Panc1 (cell line): ENCODE measurements at regions not wholly inside any gene's neighbourhood (a gene's known extent, or its start where the extent isn't known, plus 50 kb on each side); places are given as distances from the start of the nearest gene placed in this dataset.

ENCODE experiments used
- ATAC-seq: fragments of 200-7000 bp; cut with Tn5 transposase; 2 replicates; pipeline ENCODE4 v1.9.1; 2020; ENCODE audit warnings: mild to moderate bottlenecking, moderate library complexity
- BruUV-seq: library from RNA; stranded (reverse); fragments of 400-500 nt; replicated peaks from 2 replicates; lab custom pipeline; 2021; lab: Mats Ljungman, UMichigan
- CTCF ChIA-PET: fragments of 300-600 bp; sonication (Branson Sonifier 250); formaldehyde crosslinking; loops from one replicate; lab custom pipeline; 2022; ENCODE audit warnings: antibody characterized with exemption; lab: Charles Lee
- POLR2A ChIA-PET: fragments of 300-600 bp; sonication (Branson Sonifier 250); formaldehyde crosslinking; loops from one replicate; lab custom pipeline; 2022; ENCODE audit warnings: antibody characterized with exemption; lab: Charles Lee
- DNase-seq: peaks from one replicate; pipeline ENCODE4 v3.0.0-alpha.2; 2010; ENCODE audit warnings: low read depth, low spot score
- H3K27ac ChIP-seq: 2 replicates; pipeline ENCODE4 v1.5.1; 2011; ENCODE audit warnings: mild to moderate bottlenecking, low read length, inconsistent platforms
- H3K27me3 ChIP-seq: fragments of 200-500 bp; sonication (Bioruptor generic); 2 replicates; pipeline ENCODE4 v1.6.0; 2014; ENCODE audit warnings: low read length, inconsistent platforms; ENCODE audit not compliant: control insufficient read depth, insufficient read depth
- H3K36me3 ChIP-seq: fragments of 200-500 bp; sonication (Bioruptor generic); 2 replicates; pipeline ENCODE4 v1.5.1; 2014; ENCODE audit warnings: inconsistent platforms, mild to moderate bottlenecking, low read length, moderate library complexity; ENCODE audit not compliant: control insufficient read depth, insufficient read depth
- H3K4me1 ChIP-seq: 2 replicates; pipeline ENCODE4 v1.5.1; 2011; ENCODE audit warnings: inconsistent platforms, mild to moderate bottlenecking, low read length, moderate library complexity; ENCODE audit not compliant: control insufficient read depth, insufficient read depth
- H3K4me3 ChIP-seq, 2 experiments: 2 replicates each; pipeline ENCODE4 v1.5.1; 2011 to 2012; ENCODE audit warnings: low read depth in 2 of 2, low read length in 2 of 2, mild to moderate bottlenecking in 2 of 2, inconsistent platforms in 1 of 2, moderate library complexity in 1 of 2
- H3K9me3 ChIP-seq: fragments of 200-500 bp; sonication (Bioruptor generic); 2 replicates; pipeline ENCODE4 v1.5.1; 2014; ENCODE audit warnings: low read depth, mild to moderate bottlenecking, inconsistent platforms, low read length, moderate library complexity; ENCODE audit not compliant: control insufficient read depth, insufficient read depth
- POLR2AphosphoS5 ChIP-seq: IDR thresholded peaks from 2 replicates; pipeline ENCODE4 v1.6.1; 2012; ENCODE audit warnings: mild to moderate bottlenecking, low read depth, low read length, moderate library complexity
- SIN3A ChIP-seq: IDR thresholded peaks from 2 replicates; pipeline ENCODE4 v1.6.1; 2012; ENCODE audit warnings: low read depth, mild to moderate bottlenecking, low read length, moderate library complexity, borderline replicate concordance; ENCODE audit not compliant: insufficient read depth
- TCF7L2 ChIP-seq: IDR thresholded peaks from 2 replicates; pipeline ENCODE4 v1.6.1; 2011; ENCODE audit warnings: mild to moderate bottlenecking, low read depth, low read length, inconsistent platforms
- in situ Hi-C: cut with HindIII; loops from 2 replicates; pipeline ENCODE4 v1.10.0; 2016; ENCODE audit warnings: low sequenced_read_pairs, low pct_unique_long_range_greater_than_20kb
- intact Hi-C: fragments of 100-400 bp; cut with micrococcal nuclease; formaldehyde crosslinking; loops from one replicate; pipeline ENCODE4 v1.10.0; 2022; ENCODE audit not compliant: unreplicated experiment
- TF ChIP-seq, protein P1 (sequence below): fragments of 450-650 bp; IDR thresholded peaks from 2 replicates; pipeline ENCODE4 v1.5.1; 2017; ENCODE audit warnings: mild to moderate bottlenecking
- TF ChIP-seq, protein P2 (sequence below), 2 experiments: IDR thresholded peaks; 2 replicates each; pipeline ENCODE4 v1.6.1; 2011 to 2012; ENCODE audit warnings: low read depth in 2 of 2, control low read depth in 1 of 2, low read length in 1 of 2, mild to moderate bottlenecking in 1 of 2, moderate library complexity in 1 of 2; ENCODE audit not compliant: insufficient read depth in 1 of 2

DNA sequence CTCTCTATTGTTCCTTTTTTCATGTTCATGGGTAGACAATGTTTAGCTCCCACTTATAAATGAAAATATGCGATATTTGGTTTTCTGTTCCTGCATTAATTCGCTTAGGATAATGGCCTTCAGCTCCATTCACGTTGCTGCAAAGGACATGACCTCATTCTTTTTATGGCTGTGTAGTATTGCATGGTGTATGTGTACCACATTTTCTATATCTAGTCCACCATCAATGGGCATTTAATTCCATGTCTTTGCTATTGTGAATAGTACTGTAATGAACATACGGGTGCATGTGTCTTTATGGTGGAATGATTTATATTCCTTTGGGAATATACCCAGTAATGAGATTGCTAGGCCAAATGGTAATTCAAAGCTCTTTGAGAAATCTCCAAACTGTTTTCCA lies 392.0 kb downstream of the EFNA5 start:
- DNase-seq (no peak), ATAC-seq (no peak)
- Histone ChIP-seq H3K27me3 (no peaks in the 10 kb centered on the region), H3K4me3 (no peak overlapping the region), H3K9me3 (no peaks in the 10 kb centered on the region), H3K27ac (no peak overlapping the region), H3K36me3 (no peaks in the 10 kb centered on the region), H3K4me1 (no peaks in the 10 kb centered on the region)
- POLR2A ChIA-PET = no interaction called here
- BruUV-seq = no TSS peak
- in situ Hi-C loops (no loop called here), intact Hi-C loops (no loop called here)
- TF ChIP-seq POLR2AphosphoS5 = no peak
- TF ChIP-seq, protein P1, sequence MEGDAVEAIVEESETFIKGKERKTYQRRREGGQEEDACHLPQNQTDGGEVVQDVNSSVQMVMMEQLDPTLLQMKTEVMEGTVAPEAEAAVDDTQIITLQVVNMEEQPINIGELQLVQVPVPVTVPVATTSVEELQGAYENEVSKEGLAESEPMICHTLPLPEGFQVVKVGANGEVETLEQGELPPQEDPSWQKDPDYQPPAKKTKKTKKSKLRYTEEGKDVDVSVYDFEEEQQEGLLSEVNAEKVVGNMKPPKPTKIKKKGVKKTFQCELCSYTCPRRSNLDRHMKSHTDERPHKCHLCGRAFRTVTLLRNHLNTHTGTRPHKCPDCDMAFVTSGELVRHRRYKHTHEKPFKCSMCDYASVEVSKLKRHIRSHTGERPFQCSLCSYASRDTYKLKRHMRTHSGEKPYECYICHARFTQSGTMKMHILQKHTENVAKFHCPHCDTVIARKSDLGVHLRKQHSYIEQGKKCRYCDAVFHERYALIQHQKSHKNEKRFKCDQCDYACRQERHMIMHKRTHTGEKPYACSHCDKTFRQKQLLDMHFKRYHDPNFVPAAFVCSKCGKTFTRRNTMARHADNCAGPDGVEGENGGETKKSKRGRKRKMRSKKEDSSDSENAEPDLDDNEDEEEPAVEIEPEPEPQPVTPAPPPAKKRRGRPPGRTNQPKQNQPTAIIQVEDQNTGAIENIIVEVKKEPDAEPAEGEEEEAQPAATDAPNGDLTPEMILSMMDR = no peak
- no peak for TF ChIP-seq SIN3A
- TF ChIP-seq, protein P2, sequence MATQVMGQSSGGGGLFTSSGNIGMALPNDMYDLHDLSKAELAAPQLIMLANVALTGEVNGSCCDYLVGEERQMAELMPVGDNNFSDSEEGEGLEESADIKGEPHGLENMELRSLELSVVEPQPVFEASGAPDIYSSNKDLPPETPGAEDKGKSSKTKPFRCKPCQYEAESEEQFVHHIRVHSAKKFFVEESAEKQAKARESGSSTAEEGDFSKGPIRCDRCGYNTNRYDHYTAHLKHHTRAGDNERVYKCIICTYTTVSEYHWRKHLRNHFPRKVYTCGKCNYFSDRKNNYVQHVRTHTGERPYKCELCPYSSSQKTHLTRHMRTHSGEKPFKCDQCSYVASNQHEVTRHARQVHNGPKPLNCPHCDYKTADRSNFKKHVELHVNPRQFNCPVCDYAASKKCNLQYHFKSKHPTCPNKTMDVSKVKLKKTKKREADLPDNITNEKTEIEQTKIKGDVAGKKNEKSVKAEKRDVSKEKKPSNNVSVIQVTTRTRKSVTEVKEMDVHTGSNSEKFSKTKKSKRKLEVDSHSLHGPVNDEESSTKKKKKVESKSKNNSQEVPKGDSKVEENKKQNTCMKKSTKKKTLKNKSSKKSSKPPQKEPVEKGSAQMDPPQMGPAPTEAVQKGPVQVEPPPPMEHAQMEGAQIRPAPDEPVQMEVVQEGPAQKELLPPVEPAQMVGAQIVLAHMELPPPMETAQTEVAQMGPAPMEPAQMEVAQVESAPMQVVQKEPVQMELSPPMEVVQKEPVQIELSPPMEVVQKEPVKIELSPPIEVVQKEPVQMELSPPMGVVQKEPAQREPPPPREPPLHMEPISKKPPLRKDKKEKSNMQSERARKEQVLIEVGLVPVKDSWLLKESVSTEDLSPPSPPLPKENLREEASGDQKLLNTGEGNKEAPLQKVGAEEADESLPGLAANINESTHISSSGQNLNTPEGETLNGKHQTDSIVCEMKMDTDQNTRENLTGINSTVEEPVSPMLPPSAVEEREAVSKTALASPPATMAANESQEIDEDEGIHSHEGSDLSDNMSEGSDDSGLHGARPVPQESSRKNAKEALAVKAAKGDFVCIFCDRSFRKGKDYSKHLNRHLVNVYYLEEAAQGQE (IDR thresholded peaks at IDR 0.05; ENCODE audit: insufficient read depth in 1 of 2, low read depth in 2 of 2, low read length in 1 of 2) = no peak
- TF ChIP-seq TCF7L2 = no peak
- CTCF ChIA-PET = no interaction called here

DNA sequence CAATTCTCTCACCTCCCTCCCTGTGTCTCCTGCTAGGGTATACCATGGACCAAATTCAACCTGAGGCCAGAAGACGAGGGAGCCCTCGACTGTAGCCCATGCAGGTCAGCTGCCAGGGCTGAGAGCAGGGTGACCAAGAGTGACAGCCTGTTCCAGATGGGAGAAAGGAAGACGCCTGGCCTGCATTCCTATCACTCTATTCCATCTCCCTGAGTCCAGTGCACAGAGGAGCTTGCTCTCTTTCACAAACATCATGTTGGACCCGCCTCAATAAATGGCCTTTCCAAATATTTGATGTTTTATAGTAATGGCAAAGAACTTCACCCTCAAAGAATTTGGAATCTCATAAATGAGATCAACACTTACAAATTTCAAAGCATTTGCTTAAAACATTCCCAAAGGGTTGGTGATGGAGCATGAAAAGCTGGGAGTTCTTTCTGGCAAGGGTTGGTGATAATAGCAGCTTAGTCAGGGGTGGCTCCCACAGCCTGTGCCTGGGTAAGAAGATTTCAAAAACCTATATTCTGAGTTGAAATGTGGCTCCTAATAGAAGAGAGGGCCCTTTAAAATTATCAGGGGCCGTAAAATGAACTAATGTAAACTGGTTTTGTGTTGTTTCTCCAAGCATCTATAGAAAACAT lies 393.1 kb downstream of the EFNA5 start:
- H3K9me3 ChIP-seq = no peaks in the 10 kb centered on the region
- in situ Hi-C loops (no loop called here), intact Hi-C loops (no loop called here)
- H3K27me3 ChIP-seq = no peaks in the 10 kb centered on the region
- no peak overlapping the region for H3K4me3 ChIP-seq
- no peak overlapping the region for H3K27ac ChIP-seq
- ATAC-seq (no peak), DNase-seq (no peak)
- H3K4me1 ChIP-seq = no peaks in the 10 kb centered on the region
- no TSS peak for BruUV-seq
- POLR2A ChIA-PET = interaction anchor here (0.5 kb wide), 1 partner anchor 12 kb away, joined by 3 read pairs; no protein-coding TSS in a partner anchor
- no peak for TF ChIP-seq TCF7L2
- TF ChIP-seq, protein P1 = no peak
- TF ChIP-seq SIN3A = no peak
- TF ChIP-seq POLR2AphosphoS5 = no peak
- TF ChIP-seq, protein P2 (IDR thresholded peaks at IDR 0.05; ENCODE audit: insufficient read depth in 1 of 2, low read depth in 2 of 2, low read length in 1 of 2) = no peak
- CTCF ChIA-PET = no interaction called here
- no peaks in the 10 kb centered on the region for H3K36me3 ChIP-seq
